ENCODE measurements at regions not wholly inside any gene's neighbourhood (a gene's known extent, or its start where the extent isn't known, plus 50 kb on each side); places are given as distances from the start of the nearest gene placed in this dataset.

DNA sequence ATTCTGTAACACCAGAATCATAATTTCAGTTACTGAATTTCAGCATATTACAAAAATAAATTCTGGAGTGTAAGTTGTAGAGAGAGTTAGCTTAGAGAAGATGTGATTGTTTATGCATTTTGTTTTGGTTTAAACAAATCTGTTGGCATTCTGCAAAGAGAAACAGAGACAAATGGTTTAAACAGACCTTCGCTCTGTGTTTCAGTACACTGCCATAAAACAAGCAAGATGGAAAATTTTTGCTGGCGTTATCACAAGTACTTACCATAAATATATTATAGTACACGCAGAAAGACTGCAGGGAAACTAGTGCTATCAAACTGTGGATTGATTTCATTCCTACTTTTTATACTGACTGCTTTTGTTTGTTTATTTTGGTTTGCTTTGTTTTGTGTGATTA is 850.3 kb upstream of the FOXG1 start:
- Histone ChIP-seq H3K18ac (ENCODE audit: low read depth, low read length) (no peak overlapping the region), H3K4me3 (ENCODE audit: insufficient read depth, low read depth, low read length) (no peak overlapping the region), H2AK5ac (ENCODE audit: low read depth, low read length) (no peak overlapping the region), H3K27me3 (ENCODE audit: control insufficient read depth, insufficient read depth, low read length) (no peaks in the 10 kb centered on the region), H3K36me3 (ENCODE audit: control insufficient read depth, insufficient read depth, low read length) (no peaks in the 10 kb centered on the region), H3K9ac (ENCODE audit: low read depth, low read length) (no peak overlapping the region), H2AFZ (replicated peaks; ENCODE audit: low read length, poor library complexity) (no peak overlapping the region), H4K5ac (ENCODE audit: low read depth, low read length) (no peak overlapping the region), H2AK9ac (replicated peaks; ENCODE audit: low read depth, low read length, poor library complexity) (no peak overlapping the region), H3K9me1 (ENCODE audit: insufficient read depth, low read length) (no peaks in the 10 kb centered on the region), H3K4ac (ENCODE audit: low read depth, low read length) (no peak overlapping the region), H4K91ac (ENCODE audit: insufficient read depth, low read depth, low read length) (no peak overlapping the region), H2BK20ac (ENCODE audit: low read depth, low read length) (no peak overlapping the region), H2BK120ac (ENCODE audit: low read depth, low read length) (no peak overlapping the region), H3K56ac (ENCODE audit: extremely low read depth, insufficient read depth, low read length) (no peak overlapping the region), H2BK15ac (ENCODE audit: low read depth, low read length) (no peak overlapping the region), H2BK5ac (ENCODE audit: low read depth, low read length, poor library complexity, severe bottlenecking) (no peak overlapping the region), H3K4me1 (ENCODE audit: control insufficient read depth, insufficient read depth, low read length) (no peaks in the 10 kb centered on the region), H3K4me2 (ENCODE audit: low read depth, low read length) (no peak overlapping the region), H3K9me3 (ENCODE audit: control insufficient read depth, insufficient read depth, low read length) (peaks cover 6% of the 10 kb centered on the region), H3K27ac (ENCODE audit: insufficient read depth, low read length) (no peak overlapping the region), H3K79me1 (ENCODE audit: low read depth in 1 of 2, low read length in 2 of 2) (no peaks in the 10 kb centered on the region), H4K20me1 (ENCODE audit: insufficient read depth, low read length) (no peaks in the 10 kb centered on the region), H3K23ac (ENCODE audit: low read depth, low read length) (no peak overlapping the region), H3K14ac (replicated peaks; ENCODE audit: low read depth, low read length) (no peak overlapping the region), H4K8ac (ENCODE audit: low read depth in 2 of 2, low read length in 2 of 2) (no peak overlapping the region)
- POLR2A ChIA-PET (ENCODE audit: unreplicated experiment), result no interaction called here
- in situ Hi-C loops (cut with MboI; ENCODE audit: low sequenced_read_pairs), result no loop called here
- WGBS, 2 experiments (ENCODE audit: extremely low coverage in 2 of 2, insufficient read length in 1 of 2), result no CpG with 5 or more reads among the region's 3 CpGs
- dilution Hi-C loops (cut with HindIII; ENCODE audit: low sequenced_read_pairs, unreplicated experiment), result no loop called here
- TF ChIP-seq NFE2L2 (IDR thresholded peaks at IDR 0.05; ENCODE audit: low read depth, low read length) (no peak), BHLHE40 (IDR thresholded peaks at IDR 0.05; ENCODE audit: low read depth, low read length) (no peak), SMC3 (IDR thresholded peaks at IDR 0.05; ENCODE audit: low read depth, low read length) (no peak), MAZ (IDR thresholded peaks at IDR 0.05; ENCODE audit: borderline replicate concordance, low read depth, low read length) (no peak), POLR2A (IDR thresholded peaks at IDR 0.05; ENCODE audit: low read depth, low read length) (no peak)
- TF ChIP-seq, protein P1, sequence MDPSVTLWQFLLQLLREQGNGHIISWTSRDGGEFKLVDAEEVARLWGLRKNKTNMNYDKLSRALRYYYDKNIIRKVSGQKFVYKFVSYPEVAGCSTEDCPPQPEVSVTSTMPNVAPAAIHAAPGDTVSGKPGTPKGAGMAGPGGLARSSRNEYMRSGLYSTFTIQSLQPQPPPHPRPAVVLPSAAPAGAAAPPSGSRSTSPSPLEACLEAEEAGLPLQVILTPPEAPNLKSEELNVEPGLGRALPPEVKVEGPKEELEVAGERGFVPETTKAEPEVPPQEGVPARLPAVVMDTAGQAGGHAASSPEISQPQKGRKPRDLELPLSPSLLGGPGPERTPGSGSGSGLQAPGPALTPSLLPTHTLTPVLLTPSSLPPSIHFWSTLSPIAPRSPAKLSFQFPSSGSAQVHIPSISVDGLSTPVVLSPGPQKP (IDR thresholded peaks at IDR 0.05; ENCODE audit: borderline replicate concordance, low read depth, low read length), result no peak
- TF ChIP-seq, protein P2, sequence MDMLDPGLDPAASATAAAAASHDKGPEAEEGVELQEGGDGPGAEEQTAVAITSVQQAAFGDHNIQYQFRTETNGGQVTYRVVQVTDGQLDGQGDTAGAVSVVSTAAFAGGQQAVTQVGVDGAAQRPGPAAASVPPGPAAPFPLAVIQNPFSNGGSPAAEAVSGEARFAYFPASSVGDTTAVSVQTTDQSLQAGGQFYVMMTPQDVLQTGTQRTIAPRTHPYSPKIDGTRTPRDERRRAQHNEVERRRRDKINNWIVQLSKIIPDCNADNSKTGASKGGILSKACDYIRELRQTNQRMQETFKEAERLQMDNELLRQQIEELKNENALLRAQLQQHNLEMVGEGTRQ (IDR thresholded peaks at IDR 0.05; ENCODE audit: low read depth, low read length), result no peak
- no TSS peak for BruUV-seq (replicated peaks)
- CTCF ChIA-PET, result no interaction called here
- intact Hi-C loops (cut with micrococcal nuclease), result no loop called here
- no peak for ATAC-seq (ENCODE audit: low read depth)
- no peak for DNase-seq

Measured in IMR-90 (cell line).